HCT116 (cell line): ENCODE measurements at regions not wholly inside any gene's neighbourhood (a gene's known extent, or its start where the extent isn't known, plus 50 kb on each side); places are given as distances from the start of the nearest gene placed in this dataset.

Experiments used
- ATAC-seq: fragments of 200-7000 bp; cut with Tn5 transposase; 2 replicates; pipeline ENCODE4 v1.9.1; 2020; ENCODE audit warnings: mild to moderate bottlenecking, moderate library complexity
- BruUV-seq: library from RNA; stranded (reverse); fragments of 400-500 nt; replicated peaks from 2 replicates; lab custom pipeline; 2021; lab: Mats Ljungman, UMichigan
- CTCF ChIA-PET: fragments of 300-600 bp; sonication (Branson Sonifier 250); formaldehyde crosslinking; loops from one replicate; lab custom pipeline; 2021; ENCODE audit warnings: antibody characterized with exemption; lab: Charles Lee
- POLR2A ChIA-PET: fragments of 300-600, 350-600 bp; sonication (Branson Sonifier 250); formaldehyde crosslinking; loops from one replicate; lab custom pipeline; 2021; ENCODE audit warnings: antibody characterized with exemption; lab: Charles Lee
- RAD21 ChIA-PET, 2 experiments: fragments of 300-600 bp; sonication (Branson Sonifier 250); formaldehyde crosslinking; loops; one replicate each; lab custom pipeline; 2023; ENCODE audit warnings: low total read pairs in 2 of 2; ENCODE audit not compliant: uncharacterized antibody in 2 of 2, unreplicated experiment in 2 of 2, low non-redundant PET in 1 of 2; lab: Charles Lee
- DNase-seq: peaks from one replicate; pipeline ENCODE4 v3.0.0-alpha.2; 2010; ENCODE audit warnings: low read depth, low spot score
- H2AFZ ChIP-seq: fragments of 200-600 bp; shearing (Covaris generic), sonication (generic); 2 replicates; pipeline ENCODE4 v1.6.1; 2017; ENCODE audit warnings: low read depth, mixed run types, mixed read lengths, antibody characterized with exemption, low read length; ENCODE audit not compliant: poor library complexity, severe bottlenecking
- H3K27ac ChIP-seq: 2 replicates; pipeline ENCODE4 v1.5.1; 2012; ENCODE audit warnings: low read depth, low read length
- H3K27me3 ChIP-seq: fragments of 200-600 bp; sonication (generic); 2 replicates; pipeline ENCODE4 v1.6.1; 2016; ENCODE audit warnings: mixed run types, low read length, mixed read lengths; ENCODE audit not compliant: insufficient read depth
- H3K36me3 ChIP-seq, 2 experiments: fragments of 200-500 bp in 1 of 2; fragments of 200-600 bp in 1 of 2; sonication (Bioruptor generic) in 1 of 2; sonication (generic) in 1 of 2; 2 replicates each; pipeline versions ENCODE4 v1.5.1 to v1.6.1; 2014 to 2016; ENCODE audit warnings: low read length in 2 of 2, inconsistent platforms in 1 of 2, mixed read lengths in 1 of 2, mixed run types in 1 of 2; ENCODE audit not compliant: insufficient read depth in 2 of 2, control insufficient read depth in 1 of 2
- H3K4me1 ChIP-seq, 2 experiments: fragments of 200-600 bp in 1 of 2; sonication (generic) in 1 of 2; 2 replicates each; pipeline versions ENCODE4 v1.5.1 to v1.6.1; 2012 to 2017; ENCODE audit warnings: low read length in 2 of 2, inconsistent platforms in 1 of 2, mild to moderate bottlenecking in 1 of 2, mixed read lengths in 1 of 2, mixed run types in 1 of 2, moderate library complexity in 1 of 2; ENCODE audit not compliant: insufficient read depth in 2 of 2, control insufficient read depth in 1 of 2
- H3K4me2 ChIP-seq: fragments of 200-600 bp; sonication (generic); 2 replicates; pipeline ENCODE4 v1.6.1; 2017; ENCODE audit warnings: mixed run types, low read length, mixed read lengths
- H3K4me3 ChIP-seq, 2 experiments: fragments of 200-600 bp in 1 of 2; sonication (generic) in 1 of 2; replicated peaks in 1 of 2; 2 replicates each; pipeline ENCODE4 v1.5.1; 2011 to 2016; ENCODE audit warnings: low read length in 2 of 2, control low read depth in 1 of 2, low read depth in 1 of 2, mild to moderate bottlenecking in 1 of 2, mixed read lengths in 1 of 2, mixed run types in 1 of 2
- H3K79me2 ChIP-seq: fragments of 200-600 bp; sonication (generic); 2 replicates; pipeline ENCODE4 v1.6.1; 2017; ENCODE audit warnings: mild to moderate bottlenecking, mixed run types, low read length, moderate library complexity, mixed read lengths; ENCODE audit not compliant: insufficient read depth
- H3K9ac ChIP-seq: fragments of 200-600 bp; sonication (generic); 2 replicates; pipeline ENCODE4 v1.6.1; 2016; ENCODE audit warnings: low read length, mixed read lengths
- H3K9me2 ChIP-seq: fragments of 200-600 bp; sonication (generic), shearing (Covaris generic); 2 replicates; pipeline ENCODE4 v1.6.1; 2017; ENCODE audit warnings: mixed run types, mild to moderate bottlenecking, moderate library complexity; ENCODE audit not compliant: insufficient read depth
- H3K9me3 ChIP-seq, 2 experiments: fragments of 200-500 bp in 1 of 2; fragments of 200-600 bp in 1 of 2; sonication (Bioruptor generic) in 1 of 2; sonication (generic) in 1 of 2; 2 replicates each; pipeline ENCODE4 v1.6.1; 2014 to 2017; ENCODE audit warnings: low read length in 2 of 2, mixed read lengths in 2 of 2, inconsistent platforms in 1 of 2, low read depth in 1 of 2, mild to moderate bottlenecking in 1 of 2, mixed run types in 1 of 2, moderate library complexity in 1 of 2; ENCODE audit not compliant: control insufficient read depth in 1 of 2, insufficient read depth in 1 of 2
- H4K20me1 ChIP-seq: fragments of 200-600 bp; sonication (generic), shearing (Covaris generic); 2 replicates; pipeline ENCODE4 v1.6.1; 2017; ENCODE audit warnings: mixed run types, mild to moderate bottlenecking, moderate library complexity; ENCODE audit not compliant: insufficient read depth
- EZH2 ChIP-seq: fragments of 200-600 bp; sonication (generic); IDR thresholded peaks from 2 replicates; pipeline ENCODE4 v1.6.1; 2017; ENCODE audit warnings: antibody characterized with exemption, mixed run types
- EZH2phosphoT487 ChIP-seq: fragments of 200-600 bp; IDR thresholded peaks from 2 replicates; pipeline ENCODE4 v1.6.1; 2018; ENCODE audit warnings: antibody characterized with exemption, borderline replicate concordance
- FOSL1 ChIP-seq: IDR thresholded peaks from 2 replicates; pipeline ENCODE4 v1.6.1; 2012; ENCODE audit warnings: low read depth
- POLR2A ChIP-seq: IDR thresholded peaks from 2 replicates; pipeline ENCODE4 v1.7.0; 2011; ENCODE audit warnings: borderline replicate concordance; ENCODE audit not compliant: insufficient read depth, insufficient read length; ENCODE audit errors: extremely low read depth
- RAD21 ChIP-seq: IDR thresholded peaks from 2 replicates; pipeline ENCODE4 v1.6.1; 2012; ENCODE audit warnings: low read depth, mild to moderate bottlenecking
- SP1 ChIP-seq: IDR thresholded peaks from 2 replicates; pipeline ENCODE4 v1.6.1; 2012; ENCODE audit warnings: low read depth
- YY1 ChIP-seq: IDR thresholded peaks from 2 replicates; pipeline ENCODE4 v1.6.1; 2011; ENCODE audit warnings: low read length, low read depth, moderate library complexity, mild to moderate bottlenecking; ENCODE audit not compliant: insufficient replicate concordance; ENCODE audit errors: extremely low read depth
- ZFX ChIP-seq: fragments of 450-650 bp; IDR thresholded peaks from 2 replicates; pipeline ENCODE4 v1.6.1; 2017
- ZNF274 ChIP-seq: fragments of 200-500 bp; sonication (Bioruptor generic); IDR thresholded peaks from 2 replicates; pipeline ENCODE4 v1.6.1; 2014; ENCODE audit warnings: mild to moderate bottlenecking, low read depth, low read length, inconsistent platforms
- intact Hi-C: fragments of 100-400 bp; cut with micrococcal nuclease; formaldehyde crosslinking; loops from 2 replicates; pipeline ENCODE4 v1.10.0; 2022
- TF ChIP-seq, protein P1 (sequence below): IDR thresholded peaks from 2 replicates; pipeline ENCODE4 v1.6.1; 2011; ENCODE audit warnings: mild to moderate bottlenecking, low read length, moderate library complexity; ENCODE audit not compliant: insufficient replicate concordance; ENCODE audit errors: extremely low read depth
- TF ChIP-seq, protein P2 (sequence below): IDR thresholded peaks from 2 replicates; pipeline ENCODE4 v1.6.1; 2012; ENCODE audit warnings: low read depth
- TF ChIP-seq, protein P3 (sequence below): IDR thresholded peaks from 2 replicates; pipeline ENCODE4 v1.6.1; 2012

DNA sequence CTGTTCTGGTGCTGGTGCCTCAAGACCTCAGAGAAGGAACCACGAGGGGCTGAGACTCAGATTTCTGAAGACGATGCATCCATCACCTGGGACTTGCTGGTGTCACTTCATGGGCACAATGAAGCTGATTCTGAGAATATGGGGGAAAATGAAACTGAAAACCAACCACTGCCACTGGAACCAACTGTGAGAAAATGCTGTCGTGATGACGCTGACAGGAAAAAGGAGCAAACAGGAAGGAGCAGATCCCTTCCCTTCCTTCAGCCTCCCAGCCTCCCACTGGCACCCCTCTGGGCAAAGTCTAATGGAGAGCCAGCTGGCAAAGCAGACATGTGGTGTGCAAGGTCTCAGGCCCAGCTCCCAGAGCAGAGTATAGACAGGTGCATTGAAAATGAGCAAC is 109.7 kb downstream of the FOXI3 start (continued):
- TF ChIP-seq, protein P1, sequence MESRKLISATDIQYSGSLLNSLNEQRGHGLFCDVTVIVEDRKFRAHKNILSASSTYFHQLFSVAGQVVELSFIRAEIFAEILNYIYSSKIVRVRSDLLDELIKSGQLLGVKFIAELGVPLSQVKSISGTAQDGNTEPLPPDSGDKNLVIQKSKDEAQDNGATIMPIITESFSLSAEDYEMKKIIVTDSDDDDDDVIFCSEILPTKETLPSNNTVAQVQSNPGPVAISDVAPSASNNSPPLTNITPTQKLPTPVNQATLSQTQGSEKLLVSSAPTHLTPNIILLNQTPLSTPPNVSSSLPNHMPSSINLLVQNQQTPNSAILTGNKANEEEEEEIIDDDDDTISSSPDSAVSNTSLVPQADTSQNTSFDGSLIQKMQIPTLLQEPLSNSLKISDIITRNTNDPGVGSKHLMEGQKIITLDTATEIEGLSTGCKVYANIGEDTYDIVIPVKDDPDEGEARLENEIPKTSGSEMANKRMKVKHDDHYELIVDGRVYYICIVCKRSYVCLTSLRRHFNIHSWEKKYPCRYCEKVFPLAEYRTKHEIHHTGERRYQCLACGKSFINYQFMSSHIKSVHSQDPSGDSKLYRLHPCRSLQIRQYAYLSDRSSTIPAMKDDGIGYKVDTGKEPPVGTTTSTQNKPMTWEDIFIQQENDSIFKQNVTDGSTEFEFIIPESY, result no peak
- no peak for TF ChIP-seq EZH2phosphoT487
- no peak for TF ChIP-seq SP1
- TF ChIP-seq ZFX, result no peak
- no peak for TF ChIP-seq EZH2
- TF ChIP-seq POLR2A, result no peak
- TF ChIP-seq, all 23 proteins: peak for 0

DNA sequence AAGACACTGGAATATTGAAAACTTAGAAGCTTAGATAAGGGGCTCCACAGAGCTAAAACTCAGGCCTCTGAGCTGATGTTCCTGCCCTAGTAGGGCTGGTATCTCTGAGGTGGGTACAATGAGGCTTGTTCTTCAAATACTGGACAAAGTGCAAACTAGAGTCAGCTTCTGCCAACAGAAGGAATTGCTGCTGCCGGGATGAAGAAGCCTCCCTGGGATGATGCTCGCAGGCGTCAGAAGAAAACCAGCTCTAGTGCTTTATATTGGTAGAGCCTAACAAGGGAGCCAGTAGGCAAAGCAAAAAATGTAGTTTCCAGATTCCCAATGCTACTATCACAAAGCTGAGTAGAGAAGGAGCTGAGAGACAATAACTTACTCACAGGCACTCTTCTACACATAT is 118.1 kb downstream of the FOXI3 start:
- intact Hi-C loops, result no loop called here
- no peak for TF ChIP-seq RAD21
- TF ChIP-seq YY1, result no peak
- TF ChIP-seq, protein P2, sequence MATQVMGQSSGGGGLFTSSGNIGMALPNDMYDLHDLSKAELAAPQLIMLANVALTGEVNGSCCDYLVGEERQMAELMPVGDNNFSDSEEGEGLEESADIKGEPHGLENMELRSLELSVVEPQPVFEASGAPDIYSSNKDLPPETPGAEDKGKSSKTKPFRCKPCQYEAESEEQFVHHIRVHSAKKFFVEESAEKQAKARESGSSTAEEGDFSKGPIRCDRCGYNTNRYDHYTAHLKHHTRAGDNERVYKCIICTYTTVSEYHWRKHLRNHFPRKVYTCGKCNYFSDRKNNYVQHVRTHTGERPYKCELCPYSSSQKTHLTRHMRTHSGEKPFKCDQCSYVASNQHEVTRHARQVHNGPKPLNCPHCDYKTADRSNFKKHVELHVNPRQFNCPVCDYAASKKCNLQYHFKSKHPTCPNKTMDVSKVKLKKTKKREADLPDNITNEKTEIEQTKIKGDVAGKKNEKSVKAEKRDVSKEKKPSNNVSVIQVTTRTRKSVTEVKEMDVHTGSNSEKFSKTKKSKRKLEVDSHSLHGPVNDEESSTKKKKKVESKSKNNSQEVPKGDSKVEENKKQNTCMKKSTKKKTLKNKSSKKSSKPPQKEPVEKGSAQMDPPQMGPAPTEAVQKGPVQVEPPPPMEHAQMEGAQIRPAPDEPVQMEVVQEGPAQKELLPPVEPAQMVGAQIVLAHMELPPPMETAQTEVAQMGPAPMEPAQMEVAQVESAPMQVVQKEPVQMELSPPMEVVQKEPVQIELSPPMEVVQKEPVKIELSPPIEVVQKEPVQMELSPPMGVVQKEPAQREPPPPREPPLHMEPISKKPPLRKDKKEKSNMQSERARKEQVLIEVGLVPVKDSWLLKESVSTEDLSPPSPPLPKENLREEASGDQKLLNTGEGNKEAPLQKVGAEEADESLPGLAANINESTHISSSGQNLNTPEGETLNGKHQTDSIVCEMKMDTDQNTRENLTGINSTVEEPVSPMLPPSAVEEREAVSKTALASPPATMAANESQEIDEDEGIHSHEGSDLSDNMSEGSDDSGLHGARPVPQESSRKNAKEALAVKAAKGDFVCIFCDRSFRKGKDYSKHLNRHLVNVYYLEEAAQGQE, result no peak
- no peak for TF ChIP-seq SP1
- TF ChIP-seq FOSL1, result no peak
- TF ChIP-seq ZNF274, result no peak
- TF ChIP-seq, protein P3, sequence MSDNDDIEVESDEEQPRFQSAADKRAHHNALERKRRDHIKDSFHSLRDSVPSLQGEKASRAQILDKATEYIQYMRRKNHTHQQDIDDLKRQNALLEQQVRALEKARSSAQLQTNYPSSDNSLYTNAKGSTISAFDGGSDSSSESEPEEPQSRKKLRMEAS, result no peak
- Histone ChIP-seq H3K9me2 (no peaks in the 10 kb centered on the region), H3K9me3 (no peaks in the 10 kb centered on the region), H3K4me3 (no peak overlapping the region), H3K27ac (no peak overlapping the region), H3K9ac (no peak overlapping the region), H2AFZ (no peak overlapping the region), H3K79me2 (no peaks in the 10 kb centered on the region), H3K4me2 (no peak overlapping the region), H4K20me1 (no peaks in the 10 kb centered on the region), H3K36me3 (no peaks in the 10 kb centered on the region), H3K27me3 (peaks cover 69% of the 10 kb centered on the region), H3K4me1 (peaks cover 14 to 18% of the 10 kb centered on the region in 2 experiments)
- POLR2A ChIA-PET, result no interaction called here
- RAD21 ChIA-PET, result no interaction called here
- no TSS peak for BruUV-seq
- no peak for DNase-seq
- ATAC-seq, result no peak
- CTCF ChIA-PET, result no interaction called here
